ENCODE measurements at regions not wholly inside any gene's neighbourhood (a gene's known extent, or its start where the extent isn't known, plus 50 kb on each side); places are given as distances from the start of the nearest gene placed in this dataset.
"Not testable (repeated sequence)": the region's sequence is repeated elsewhere in the genome, so short reads cannot be mapped to it uniquely, and the experiment has no call there.

DNA sequence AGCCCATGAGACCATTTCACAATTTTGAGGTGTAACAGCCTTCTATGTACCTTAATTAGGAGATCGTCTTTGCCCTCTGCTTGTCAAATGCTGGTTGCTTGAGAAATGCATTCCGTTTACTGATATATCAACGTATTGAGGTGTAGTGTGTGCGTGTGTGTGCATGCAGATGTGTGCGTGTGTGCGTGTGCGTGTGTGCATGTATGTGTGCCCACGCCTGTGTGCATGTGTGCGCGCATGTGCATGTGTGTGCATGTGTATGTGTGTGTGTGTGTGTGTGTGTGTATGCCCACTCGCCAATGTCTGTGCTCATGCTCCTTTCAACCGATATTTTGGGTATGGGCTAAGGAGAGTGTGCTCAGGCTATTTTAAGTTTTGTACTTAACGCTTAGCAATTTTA lies 81.5 kb upstream of the ZFHX3 start:
- no peak for DNase-seq

GRCh38 chr16:73126525-73126853 lies 78.6 kb upstream of the ZFHX3 start:
- DNase-seq: peak; percentile 76

GRCh38 chr16:73125850-73126524 lies 78.1 kb upstream of the ZFHX3 start:
- DNase-seq: peak; percentile 57

DNA sequence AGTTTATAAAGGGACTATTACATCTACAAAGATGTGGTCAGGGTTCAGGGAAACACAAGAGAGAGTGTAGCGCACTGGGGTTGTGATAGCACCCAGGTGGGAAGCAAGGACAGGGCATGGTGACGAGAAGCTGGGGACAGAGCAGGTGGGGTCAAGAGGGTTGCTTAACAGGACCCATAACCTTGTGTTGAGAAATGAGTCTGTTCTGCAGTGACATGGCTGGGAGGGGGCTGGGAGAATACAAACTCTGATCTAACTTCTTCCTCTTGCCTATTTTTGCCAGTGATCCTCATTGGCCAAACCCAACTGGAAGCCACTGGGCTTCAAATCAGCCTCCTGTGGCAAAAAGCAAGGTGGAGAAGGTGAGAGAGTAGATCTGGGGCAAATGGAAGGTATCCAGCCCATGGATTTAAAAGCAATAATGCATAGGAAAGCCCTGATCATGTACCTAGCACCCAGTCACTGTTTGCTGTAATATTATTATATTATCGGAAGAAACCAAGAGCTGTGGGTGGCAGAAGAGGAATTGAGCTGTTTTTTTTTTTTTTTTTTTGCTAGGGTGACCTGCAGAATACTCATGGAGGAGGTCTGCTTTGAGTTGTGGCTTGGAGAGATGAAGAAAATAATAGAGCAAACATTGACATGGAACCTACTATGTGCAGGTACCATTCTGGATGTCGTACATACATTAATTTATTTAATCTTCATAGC lies 76.9 kb upstream of the ZFHX3 start:
- peak; percentile 58 for DNase-seq

DNA sequence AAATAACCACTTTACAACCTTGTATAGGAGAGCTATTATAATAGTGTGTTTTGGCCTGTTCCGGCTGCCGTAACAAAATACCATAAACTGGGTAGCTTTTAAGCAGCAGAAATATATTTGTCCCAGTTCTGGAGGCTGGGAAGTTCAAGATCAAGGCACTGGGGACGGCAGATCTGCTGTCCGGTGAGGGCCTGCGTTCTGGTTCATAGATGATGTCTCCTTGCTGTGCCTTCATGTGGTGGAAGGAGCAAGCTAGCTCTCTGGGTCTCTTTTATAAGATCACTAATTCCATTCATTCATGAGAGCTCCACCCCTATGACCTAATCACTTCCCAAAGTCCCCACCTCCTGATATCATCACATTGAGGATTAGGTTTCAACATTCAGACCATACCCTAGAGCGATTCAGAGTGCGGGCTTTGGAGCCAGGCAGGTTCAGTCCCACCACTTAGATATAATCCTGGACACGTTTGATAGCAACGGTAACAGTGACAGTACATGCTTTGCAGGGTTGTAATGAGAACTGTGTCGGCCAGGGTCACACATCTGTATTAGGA lies 76.2 kb upstream of the ZFHX3 start:
- DNase-seq: no peak

- DNase-seq: peak; percentile 47
Observed at GRCh38 chr16:73122604-73123391, 74.9 kb upstream of the ZFHX3 start.

DNA sequence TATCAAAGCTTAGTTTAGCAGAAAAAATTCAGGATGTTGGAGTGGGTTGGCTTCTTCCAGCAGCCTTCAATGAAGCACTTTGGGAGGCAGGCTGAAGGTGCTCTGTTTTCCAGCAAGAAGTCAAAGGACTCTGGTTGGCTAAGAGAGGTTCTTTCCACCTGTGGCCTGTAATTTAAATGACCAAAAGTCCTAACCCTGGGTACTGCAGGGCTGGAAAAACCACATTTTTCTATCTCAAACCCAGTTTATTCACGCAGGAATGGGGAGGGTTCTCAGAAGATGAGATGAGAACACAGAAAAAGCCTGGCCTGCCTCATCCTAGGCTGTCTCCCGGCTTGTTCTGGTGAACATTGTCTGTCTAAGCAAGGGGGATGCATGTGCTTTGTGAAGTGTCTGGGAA lies 68.6 kb upstream of the ZFHX3 start:
- no peak for DNase-seq

GRCh38 chr16:73113336-73113735 lies 65.4 kb upstream of the ZFHX3 start:
- no peak for DNase-seq

GRCh38 chr16:73108195-73108963 lies 60.5 kb upstream of the ZFHX3 start:
- no peak for DNase-seq

DNA sequence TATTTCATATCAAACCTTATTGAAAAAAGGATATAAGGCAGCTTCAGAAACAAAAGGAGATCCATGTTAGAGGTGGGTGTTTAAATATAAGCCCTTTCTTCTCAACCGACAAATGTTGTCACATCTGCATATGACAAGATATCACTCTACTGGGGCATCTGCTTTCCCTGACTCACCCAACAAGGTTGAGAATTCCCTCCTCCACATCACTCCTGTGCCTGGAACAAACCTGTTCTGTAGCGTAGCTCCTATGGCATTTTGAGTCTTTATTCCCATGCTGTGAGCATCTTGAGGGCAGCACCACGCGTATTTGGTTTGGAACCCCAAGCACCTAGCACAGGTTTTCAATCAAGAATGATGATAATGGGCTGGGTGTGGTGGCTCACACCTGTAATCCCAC lies 59.4 kb upstream of the ZFHX3 start:
- no peak for DNase-seq

DNA sequence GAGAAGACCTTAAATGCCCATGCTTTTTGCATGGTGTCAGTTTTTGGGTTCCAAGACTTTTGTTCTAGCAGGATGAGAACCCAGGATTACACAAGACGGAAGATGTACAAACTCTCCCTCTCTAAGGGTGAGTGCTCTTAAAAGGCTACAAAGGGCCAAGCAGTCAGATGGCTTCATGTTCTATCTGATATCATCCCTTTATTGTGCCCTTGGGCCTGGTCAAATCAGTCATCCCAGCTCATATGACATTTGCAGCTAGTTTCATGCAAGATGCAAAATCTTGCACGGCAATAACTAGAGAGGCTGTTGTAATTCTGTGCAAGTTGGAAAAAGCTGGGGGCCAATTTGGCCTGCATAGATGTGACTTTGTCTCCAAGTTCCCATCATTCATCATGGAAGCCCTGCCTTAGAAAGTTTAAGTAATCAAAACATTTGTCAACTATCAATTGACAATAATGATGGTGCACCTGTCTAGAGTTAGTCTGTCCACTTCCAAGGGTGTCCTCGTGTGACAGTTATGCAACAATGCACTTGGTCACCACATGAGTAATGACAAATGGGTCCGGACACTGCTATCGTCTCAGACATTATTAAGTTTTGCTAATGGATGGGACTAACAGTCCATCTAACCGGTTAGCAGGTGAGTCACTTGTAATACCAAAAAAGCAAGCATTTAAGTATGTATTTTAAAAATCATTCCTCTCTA lies 58.6 kb upstream of the ZFHX3 start:
- no peak for DNase-seq

- DNase-seq: no peak
Observed at GRCh38 chr16:73101568-73101967, 53.6 kb upstream of the ZFHX3 start.

GRCh38 chr16:73099601-73100000 lies 51.7 kb upstream of the ZFHX3 start:
- not testable (repeated sequence) for DNase-seq
